HL-60 (cell line): ENCODE measurements at regions not wholly inside any gene's neighbourhood (a gene's known extent, or its start where the extent isn't known, plus 50 kb on each side); places are given as distances from the start of the nearest gene placed in this dataset.

Source experiments
- GABPA ChIP-seq: IDR thresholded peaks from 2 replicates; pipeline ENCODE4 v1.6.1; 2012; ENCODE audit warnings: low read depth
- POLR2AphosphoS5 ChIP-seq: IDR thresholded peaks from 2 replicates; pipeline ENCODE4 v1.6.1; 2012; ENCODE audit warnings: low read depth
- SPI1 ChIP-seq: IDR thresholded peaks from 2 replicates; pipeline ENCODE4 v1.6.1; 2012; ENCODE audit warnings: low read depth, mild to moderate bottlenecking, borderline replicate concordance
- TF ChIP-seq, protein P1 (sequence below): IDR thresholded peaks from one replicate; pipeline ENCODE4 v1.5.1; 2011; ENCODE audit warnings: low read length, control low read depth, inconsistent platforms; ENCODE audit not compliant: insufficient read depth
- TF ChIP-seq, protein P2 (sequence below): IDR thresholded peaks from 2 replicates; pipeline ENCODE4 v1.6.1; 2012; ENCODE audit warnings: low read depth; ENCODE audit not compliant: insufficient replicate concordance

DNA sequence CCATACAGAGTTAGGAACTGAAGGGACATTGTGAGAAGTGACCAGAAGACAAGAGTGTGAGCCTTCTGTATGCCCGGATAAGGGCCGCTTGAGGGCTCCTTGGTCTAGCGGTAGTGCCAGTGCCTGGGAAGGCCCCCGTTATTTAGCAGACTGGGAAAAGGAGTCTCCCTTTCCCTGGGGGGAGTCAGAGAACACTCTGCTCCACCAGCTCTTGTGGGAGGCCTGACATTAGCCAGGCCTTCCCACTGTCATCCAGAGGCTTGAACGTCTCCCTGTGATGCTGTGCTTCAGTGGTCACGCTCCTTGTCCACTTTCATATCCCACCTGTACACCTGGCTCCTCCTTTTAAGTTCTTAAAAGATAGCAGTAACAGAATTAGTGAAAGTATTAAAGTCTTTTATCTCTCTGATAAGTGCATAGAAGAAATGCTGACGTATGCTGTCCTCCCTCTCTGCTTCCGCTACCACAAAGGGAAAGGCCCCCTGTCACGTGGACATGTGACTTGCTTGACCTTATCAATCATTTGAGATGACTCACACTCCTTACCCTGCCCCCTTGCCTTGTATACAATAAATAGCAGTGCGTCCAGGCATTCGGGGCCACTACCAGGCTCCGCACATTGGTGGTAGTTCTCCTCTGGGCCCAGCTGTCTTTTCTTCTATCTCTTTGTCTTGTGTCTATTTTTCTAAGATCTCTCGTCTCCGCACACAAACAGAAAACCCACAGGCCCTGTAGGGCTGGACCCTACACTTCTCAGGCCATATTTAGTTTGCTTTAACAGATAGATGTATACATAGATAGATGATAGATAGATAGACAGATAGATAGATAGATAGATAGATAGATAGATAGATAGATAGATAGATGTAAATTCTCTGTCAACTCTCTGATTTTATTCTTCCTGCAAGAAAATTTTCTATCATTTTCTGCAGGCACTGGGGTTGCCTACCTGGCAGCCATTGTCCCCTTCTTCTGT is 131.5 kb upstream of the JCAD start:
- TF ChIP-seq, protein P1, sequence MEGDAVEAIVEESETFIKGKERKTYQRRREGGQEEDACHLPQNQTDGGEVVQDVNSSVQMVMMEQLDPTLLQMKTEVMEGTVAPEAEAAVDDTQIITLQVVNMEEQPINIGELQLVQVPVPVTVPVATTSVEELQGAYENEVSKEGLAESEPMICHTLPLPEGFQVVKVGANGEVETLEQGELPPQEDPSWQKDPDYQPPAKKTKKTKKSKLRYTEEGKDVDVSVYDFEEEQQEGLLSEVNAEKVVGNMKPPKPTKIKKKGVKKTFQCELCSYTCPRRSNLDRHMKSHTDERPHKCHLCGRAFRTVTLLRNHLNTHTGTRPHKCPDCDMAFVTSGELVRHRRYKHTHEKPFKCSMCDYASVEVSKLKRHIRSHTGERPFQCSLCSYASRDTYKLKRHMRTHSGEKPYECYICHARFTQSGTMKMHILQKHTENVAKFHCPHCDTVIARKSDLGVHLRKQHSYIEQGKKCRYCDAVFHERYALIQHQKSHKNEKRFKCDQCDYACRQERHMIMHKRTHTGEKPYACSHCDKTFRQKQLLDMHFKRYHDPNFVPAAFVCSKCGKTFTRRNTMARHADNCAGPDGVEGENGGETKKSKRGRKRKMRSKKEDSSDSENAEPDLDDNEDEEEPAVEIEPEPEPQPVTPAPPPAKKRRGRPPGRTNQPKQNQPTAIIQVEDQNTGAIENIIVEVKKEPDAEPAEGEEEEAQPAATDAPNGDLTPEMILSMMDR: no peak
- no peak for TF ChIP-seq POLR2AphosphoS5
- no peak for TF ChIP-seq GABPA
- TF ChIP-seq, protein P2, sequence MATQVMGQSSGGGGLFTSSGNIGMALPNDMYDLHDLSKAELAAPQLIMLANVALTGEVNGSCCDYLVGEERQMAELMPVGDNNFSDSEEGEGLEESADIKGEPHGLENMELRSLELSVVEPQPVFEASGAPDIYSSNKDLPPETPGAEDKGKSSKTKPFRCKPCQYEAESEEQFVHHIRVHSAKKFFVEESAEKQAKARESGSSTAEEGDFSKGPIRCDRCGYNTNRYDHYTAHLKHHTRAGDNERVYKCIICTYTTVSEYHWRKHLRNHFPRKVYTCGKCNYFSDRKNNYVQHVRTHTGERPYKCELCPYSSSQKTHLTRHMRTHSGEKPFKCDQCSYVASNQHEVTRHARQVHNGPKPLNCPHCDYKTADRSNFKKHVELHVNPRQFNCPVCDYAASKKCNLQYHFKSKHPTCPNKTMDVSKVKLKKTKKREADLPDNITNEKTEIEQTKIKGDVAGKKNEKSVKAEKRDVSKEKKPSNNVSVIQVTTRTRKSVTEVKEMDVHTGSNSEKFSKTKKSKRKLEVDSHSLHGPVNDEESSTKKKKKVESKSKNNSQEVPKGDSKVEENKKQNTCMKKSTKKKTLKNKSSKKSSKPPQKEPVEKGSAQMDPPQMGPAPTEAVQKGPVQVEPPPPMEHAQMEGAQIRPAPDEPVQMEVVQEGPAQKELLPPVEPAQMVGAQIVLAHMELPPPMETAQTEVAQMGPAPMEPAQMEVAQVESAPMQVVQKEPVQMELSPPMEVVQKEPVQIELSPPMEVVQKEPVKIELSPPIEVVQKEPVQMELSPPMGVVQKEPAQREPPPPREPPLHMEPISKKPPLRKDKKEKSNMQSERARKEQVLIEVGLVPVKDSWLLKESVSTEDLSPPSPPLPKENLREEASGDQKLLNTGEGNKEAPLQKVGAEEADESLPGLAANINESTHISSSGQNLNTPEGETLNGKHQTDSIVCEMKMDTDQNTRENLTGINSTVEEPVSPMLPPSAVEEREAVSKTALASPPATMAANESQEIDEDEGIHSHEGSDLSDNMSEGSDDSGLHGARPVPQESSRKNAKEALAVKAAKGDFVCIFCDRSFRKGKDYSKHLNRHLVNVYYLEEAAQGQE: no peak
- TF ChIP-seq SPI1: no peak
